NCI-H2227 treated with DMSO at 0.1 percent for 48 hours (cell line): ENCODE measurements at regions not wholly inside any gene's neighbourhood (a gene's known extent, or its start where the extent isn't known, plus 50 kb on each side); places are given as distances from the start of the nearest gene placed in this dataset.

Experiments
- DNase-seq: peaks from one replicate; lab custom pipeline; 2025; lab: John Stamatoyannopoulos, UW

DNA sequence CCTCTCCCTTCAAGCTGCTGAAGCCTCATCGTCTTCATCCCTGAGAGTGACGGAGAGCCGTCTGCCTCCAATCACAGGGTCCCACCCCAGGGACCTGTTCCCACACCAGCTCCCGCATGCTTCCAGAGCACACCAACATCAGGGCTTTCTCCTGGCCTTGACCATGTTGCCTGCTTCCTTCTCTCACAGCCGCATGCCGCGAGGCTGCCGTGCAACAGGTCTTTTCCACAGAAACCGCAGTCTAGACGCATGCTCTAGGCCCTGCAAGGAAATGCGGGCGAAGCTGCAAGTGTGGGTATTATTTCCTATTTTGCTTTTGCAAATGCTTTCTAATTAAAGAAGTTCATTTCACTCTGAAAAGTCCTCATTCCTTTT, 277.8 kb downstream of the EIPR1 start:
- DNase-seq, result no peak

DNA sequence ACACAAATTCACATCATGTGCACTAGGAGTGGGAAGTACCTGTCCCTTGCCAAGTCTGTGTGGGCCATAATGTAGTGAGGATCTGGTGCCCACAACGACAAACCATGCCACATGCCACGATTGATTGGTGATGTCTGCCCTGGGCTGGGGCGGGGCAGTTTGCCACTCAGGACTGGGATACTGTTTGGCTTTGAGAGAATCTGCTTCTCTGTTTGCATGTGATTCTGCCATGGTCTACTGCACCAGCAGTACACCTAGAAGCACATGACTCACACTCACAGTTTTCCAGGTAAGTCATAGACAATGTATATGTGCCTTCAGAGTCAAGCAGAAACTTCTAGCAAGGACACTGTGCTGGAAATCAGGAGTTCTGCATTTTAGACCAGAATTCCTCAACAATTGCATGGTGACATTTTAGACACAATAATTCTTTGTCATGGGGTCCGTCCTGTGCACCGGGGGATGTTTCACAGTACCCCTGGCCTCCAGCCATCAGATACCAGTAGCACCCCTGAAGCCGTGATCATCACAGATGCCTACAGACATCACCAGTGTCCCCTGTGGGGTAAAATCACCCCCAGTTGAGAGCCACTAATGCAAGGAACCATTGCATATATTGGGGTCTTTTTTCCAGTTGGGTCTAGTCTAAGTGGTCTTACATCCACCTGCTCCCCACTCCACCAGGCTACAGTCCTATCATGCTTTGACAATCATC, 278.3 kb downstream of the EIPR1 start:
- DNase-seq, result no peak

DNA sequence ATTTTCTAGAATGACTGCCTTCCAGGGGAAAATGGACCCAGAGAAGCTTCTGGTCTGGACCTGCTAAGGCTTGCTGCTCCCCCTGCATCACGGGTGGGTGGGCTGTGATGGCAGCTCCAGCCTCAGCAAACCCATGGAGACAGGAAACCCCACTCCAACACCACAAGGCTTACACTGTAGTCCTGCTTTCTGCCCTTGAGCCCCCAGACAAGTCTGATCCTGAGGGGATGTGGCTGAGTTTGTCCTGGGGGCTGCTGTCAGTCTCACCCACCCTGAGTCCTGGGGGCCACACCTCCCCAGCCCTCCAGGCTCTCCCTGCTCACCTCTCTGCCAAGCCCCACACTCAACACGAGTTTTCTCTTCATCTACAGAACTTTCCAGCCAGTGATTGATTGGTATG, 279.4 kb downstream of the EIPR1 start:
- DNase-seq, result no peak

DNA sequence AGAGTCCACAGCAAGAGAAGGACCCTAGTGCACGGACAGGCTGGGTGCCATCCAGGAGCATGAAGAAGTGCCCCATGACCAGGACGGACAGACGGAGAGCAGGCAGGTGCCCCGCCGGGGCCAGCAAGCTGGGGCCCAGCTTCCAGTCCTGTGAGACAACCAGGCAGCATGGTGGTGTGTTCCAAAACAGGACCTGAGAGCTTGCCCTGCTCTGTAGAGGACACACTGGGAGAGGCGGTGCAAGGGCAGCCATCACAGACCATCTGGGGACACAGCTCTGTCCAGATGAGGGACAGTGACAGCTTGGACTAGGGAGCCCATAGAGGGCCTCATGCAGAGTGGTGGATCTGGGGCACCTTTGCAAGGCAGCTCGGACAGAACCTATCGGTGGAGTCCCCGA, 279.8 kb downstream of the EIPR1 start:
- DNase-seq, result no peak

DNA sequence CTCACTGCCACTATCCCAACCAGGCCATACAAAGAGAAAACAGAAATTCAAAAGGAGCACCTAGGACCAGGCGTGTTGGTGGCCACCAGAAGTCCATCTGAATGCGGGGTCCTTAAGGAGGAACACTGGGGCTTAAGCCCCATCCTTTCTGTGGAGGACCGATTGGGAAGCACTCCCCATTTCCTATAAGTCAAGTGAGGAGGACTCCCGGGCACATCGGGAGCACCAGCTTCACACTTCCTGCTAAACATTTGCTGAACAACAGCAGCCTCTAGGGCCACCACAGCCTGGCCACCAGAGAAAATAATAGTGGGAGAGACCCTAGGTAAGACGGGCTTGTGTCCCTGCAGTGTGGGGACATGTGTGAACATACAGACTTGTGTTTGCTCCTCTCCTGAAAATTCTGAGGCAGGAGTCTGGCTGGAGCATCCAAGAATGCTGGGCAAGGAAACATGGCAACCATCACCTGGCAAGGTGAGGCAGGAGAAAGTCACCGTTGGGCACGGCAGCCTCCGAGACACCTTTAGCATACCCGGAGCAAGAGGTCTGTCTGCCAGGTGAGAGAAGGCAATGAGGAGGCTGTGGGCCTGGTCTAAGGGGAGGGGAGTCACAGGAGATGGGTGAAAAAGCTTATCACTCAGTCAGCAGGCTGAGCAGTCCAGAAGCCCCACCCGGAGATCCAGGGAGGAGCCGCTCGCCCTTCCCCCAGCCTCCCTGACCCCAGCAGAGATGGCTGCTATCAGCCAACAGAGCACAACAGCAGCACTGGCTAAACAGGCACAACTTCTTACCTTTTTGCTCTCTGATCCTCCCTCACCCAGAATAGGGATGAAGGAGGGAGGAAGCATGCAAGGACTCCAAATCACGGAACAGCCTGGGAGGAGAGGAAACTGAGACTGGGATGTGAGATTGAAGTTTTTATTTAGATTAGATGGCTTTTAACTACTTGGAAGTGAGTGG, 282.3 kb downstream of the EIPR1 start:
- DNase-seq, result no peak

DNA sequence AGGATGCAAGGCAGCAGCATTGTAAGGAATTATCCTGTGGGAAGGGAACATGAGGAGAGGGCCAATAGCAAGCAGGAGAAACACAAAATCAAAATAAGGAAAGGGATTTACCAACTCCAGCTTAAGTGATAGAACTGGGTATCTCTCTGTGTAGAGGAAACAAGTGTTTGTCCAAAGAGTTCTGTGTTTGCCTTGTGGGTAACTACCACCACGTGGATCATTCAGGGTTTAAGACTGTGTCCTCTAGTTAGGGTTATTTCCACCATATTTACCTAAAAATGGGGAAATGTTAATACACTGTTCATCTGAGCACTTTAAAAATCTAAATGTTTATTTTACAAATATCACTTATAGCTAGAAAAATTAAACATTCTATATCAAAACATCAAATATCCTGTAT, 283.3 kb downstream of the EIPR1 start:
- no peak for DNase-seq

DNA sequence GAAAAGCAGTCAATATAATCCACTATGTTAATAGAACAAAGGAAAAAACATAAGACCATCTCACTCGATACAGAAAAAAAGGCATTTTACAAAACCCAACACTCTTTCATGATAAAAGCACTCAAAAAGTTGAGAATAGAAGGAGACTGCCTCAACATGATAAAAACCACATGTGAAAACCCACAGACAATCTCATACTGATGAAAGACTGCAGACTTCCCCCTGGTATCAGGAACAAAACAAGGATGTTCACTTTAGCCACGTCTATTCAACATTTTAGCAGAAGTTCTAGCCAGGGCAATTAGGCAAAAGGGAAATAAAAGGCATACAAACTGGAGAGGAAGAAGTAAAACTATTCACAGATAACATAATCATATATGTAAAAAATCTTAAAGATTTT, 285.9 kb downstream of the EIPR1 start:
- DNase-seq, result no peak

DNA sequence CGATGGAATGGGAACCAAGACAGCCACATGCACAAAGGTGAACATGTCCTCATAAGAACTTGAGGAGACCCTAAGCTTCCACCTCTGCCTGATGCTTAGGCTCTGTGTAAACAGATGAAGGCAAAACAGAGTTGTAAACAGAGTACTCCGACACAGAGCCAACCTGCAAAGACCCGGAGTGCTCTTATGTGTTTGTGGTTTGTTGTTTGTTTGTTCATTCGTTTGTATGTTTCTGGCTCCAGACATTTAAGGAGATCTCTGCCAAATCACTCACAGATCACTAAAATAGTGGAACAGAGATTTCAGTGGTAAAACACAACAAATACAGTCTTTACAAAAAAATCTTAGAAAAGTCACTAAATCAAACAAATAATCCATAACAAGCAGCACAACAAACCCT, 294.9 kb downstream of the EIPR1 start:
- no peak for DNase-seq

DNA sequence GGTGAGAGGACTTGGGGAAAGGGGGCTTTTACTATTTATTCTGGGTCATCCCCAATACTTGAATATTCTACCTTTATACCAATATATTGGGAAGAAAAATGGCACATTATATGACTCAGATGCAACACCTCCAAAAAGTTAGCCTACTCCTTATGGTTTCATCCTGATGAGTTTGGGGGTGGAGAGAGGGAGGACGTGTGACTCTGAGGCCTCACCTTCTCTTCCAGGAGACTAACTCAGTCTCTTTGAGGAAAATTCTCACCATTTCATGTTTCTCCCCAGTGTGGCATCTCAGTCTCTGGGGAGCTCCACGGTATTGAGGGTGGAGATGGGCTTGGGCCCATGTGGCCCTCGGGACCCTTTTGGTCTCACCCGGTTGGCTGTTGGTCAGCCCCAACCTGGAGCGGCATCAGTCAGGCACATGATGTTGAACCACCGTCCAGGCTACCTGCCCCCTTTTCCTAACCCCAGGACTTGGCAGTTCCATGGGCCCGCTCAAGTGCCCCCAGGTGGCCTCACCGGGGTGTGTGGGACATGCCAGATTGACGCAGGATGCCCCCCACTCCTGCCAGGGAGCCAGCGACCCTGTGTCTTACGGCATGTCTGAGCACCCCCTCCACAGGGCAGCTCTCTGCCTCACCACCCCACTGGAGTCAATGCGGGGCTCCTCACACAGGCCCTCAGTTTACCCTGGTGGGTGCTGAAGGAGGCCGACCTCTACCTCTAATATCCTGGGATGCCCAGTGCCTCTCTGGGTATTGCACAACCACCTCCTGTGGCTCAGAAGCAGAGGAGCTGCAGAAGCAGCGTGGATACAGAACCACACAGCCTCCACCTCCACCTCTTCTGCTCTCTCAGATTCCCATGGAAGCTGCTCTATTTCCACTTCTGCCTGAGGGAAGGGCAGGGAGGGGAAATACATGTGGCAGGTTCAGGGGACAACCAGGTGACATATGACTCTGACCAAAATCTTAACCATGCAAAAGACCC, 297.4 kb downstream of the EIPR1 start:
- no peak for DNase-seq

DNA sequence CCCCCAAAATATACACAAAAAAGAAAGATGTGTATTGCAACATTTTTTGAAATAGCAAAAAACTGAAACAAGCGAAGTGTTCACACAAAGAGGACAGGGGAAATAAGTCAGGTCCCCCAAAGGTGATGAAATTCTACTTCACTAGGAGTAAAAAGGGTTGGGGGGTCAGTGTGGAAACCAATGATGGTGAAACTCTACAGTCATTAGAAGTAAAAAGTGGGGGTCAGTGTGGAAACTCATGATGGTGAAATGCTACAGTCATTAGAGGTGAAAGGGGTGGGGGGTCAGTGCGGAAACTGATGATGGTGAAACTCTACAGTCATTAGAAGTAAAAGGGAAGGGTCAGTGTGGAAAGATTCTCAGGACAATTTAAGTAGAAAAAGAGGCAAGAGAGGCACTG, 298.2 kb downstream of the EIPR1 start:
- no peak for DNase-seq

DNA sequence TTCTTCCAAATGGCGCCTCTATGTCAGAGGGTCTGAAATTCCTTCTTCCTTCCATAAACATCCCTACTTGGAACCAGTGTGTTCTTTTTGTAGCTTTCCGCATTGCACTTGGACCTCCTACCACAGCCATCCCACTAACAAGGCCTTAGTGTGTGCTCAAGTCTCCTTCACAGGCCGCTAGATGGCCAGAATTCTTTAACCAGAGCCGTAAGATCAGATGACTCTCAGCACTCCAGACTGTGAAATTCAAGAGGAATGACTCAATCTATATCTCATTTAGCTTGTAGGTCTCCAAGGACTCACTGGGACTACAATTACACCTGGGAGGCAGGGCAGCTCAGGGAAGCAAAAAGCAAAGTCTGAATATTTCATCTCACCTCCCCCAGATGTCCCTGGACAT, 298.9 kb downstream of the EIPR1 start:
- DNase-seq, result no peak

DNA sequence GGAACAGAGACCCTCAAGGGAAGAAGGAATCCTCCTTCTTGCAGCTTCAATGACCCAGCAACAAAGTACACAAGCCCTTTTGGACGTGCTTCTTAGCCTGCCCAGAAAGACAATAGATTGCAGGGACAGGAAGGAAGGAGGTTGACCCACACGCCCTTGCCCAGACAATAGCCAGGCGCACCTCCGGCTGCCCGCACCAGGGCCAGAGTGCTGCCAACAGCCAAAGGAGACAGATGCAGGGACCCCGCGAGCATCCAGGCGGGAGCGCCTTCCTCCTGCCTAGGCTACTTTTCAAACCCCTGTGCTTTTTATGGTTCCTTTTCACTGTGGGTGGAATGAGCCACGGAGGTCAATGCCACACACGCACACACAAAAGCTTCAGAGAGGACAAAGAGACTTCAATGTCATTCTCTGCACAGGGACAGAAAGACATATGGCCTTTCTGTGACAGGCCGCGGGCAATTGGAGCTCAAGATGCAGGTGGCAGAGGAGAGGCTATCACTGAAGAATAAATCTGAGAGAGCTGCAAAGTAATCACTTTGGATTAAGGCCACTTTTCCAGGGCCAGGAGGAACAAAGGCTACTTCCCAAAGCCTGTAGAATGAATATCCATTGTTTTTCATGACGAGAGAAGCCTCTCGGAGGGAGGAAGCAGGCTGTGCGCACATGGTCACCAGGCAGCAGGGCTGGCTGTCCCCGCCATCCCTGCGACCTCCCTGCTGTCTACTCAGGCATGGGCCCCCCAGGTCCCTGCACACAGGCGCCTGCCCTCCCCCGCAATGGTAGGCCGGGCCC, 300.6 kb downstream of the EIPR1 start:
- DNase-seq, result no peak

DNA sequence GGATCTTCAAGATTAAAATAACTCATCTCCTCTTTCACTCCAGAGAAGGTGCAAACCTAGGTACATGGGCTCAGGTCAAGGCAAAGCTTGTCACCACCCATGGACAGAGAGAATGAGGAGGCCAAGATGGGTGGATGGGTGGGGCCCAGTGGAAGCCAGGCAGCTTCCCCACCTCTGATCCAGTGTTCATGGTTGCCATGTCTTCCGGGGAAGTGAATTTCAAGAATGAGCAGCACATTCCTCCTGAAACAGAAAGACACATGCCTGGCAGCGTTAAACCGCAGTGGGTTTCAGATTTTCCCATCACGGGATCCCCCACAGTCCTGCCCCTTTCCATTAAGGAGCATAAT, 301.7 kb downstream of the EIPR1 start:
- DNase-seq, result no peak

DNA sequence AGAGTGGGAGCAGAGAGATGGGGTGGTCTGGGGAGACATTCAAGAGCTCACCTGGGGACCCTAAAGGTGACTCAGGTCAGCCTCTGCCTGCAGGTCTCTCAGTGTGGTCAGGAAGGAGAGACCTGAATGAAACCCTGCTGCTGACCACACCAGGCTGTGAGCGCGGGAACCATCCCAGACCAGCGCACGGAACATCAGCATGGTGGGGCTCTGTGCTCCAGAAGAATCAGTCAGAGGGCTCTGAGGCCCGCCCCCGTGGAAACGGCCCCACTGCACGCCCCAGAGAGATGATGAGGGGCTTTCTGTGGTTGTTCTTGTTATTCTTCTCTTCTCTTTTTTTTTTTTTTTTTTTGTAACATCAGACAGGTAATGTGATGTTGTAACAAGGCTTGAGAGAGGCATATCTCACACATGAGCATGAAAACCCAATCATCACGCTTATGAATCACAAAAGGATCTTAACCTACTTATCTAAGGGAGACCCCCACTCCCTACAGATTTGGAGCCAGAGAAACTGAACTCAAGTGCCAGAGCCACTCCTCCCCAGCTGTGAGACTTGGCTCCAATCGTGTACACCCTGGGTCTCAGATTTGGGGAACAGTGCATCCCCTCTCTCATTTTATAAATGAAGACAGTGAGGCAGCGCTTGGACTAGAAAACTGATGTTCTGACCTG, 302.2 kb downstream of the EIPR1 start:
- no peak for DNase-seq

DNA sequence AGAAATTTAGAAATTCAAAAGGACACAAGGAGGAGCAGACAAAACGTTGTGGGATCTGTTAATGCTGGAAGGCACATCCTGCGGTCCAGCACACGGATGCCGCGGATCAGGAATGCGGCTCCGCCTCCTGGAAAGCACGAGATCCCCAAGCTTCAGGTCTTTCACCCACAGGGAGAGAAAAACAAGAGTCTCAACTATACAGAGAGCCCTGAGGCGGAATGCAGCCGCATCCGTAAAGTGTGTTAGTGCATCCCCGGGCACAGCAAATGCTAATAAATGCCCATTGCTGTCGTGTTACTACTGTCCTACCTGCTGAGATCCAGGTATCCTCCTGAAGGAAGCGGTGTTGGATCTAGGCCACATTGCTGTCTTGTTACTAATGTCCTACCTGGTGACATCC, 303.9 kb downstream of the EIPR1 start:
- DNase-seq, result no peak

DNA sequence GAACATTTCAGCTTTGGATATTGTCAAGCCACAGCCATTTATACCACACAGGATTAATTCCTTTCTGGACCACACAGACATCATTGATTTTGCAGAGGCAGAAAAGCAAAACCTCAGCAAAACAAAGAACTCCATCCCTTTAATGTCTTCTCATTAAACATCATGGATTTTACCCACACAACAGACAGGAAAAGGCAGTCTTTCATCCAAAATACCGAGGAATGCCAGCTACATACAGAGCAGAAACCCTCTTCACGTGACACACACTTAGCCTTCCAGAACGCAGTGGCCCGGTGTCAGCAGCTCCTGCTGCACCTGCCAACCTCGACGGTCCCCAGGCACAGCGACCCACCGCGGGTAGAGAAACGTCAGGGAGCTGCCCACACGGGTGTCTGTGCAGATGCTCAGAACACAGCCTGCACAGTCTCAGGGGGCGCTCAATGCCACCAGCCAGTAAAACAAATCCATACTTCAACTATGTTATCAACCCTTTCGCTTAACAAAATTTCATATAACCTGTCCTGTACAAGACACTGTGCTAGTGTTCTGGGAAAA, 304.5 kb downstream of the EIPR1 start:
- no peak for DNase-seq

DNA sequence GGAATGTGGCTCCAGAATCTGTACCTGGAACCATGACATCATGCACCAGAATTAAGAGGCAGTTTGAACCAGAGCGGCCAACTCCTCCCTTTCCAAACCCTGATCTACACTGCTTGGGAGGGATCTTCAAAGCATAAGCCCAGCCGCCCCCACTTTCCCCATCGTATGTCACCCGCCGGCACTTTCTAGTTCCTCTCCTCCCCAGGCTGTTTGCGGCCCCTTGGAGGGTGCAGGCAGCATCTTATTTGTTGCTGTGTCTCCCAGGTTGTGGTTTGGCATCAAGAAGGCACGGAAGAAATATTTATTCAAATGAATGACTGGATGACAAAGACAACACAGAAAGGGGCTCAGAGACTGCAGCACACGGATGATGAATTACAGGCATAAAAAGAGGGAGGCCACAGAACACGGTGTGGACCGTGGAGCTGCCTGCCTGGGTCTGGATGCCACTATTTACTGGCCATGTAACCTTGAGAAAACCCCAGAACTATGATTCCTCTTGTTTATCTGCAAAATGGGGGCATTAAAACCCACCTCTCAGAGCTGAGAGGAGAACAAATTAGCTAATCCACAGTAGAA, 305.8 kb downstream of the EIPR1 start:
- no peak for DNase-seq

DNA sequence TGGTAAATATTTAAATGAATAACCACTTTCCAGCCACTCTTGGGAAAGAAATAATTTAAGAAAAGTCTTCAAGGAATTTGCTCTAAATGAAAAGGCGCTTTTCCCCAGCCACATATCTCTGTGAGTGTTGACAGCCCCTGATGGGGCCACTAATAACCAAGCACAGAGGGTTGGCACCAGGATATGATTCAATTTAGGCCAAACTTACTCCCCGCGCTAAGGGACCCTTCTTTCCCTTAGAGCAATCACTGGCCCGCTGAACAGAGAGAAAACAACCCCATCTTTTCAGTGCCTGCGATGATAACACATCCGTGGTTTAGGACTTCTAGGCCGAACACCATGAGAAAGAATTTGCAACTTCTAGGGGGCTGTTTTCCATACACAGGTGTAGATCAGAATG, 310.8 kb downstream of the EIPR1 start:
- no peak for DNase-seq

DNA sequence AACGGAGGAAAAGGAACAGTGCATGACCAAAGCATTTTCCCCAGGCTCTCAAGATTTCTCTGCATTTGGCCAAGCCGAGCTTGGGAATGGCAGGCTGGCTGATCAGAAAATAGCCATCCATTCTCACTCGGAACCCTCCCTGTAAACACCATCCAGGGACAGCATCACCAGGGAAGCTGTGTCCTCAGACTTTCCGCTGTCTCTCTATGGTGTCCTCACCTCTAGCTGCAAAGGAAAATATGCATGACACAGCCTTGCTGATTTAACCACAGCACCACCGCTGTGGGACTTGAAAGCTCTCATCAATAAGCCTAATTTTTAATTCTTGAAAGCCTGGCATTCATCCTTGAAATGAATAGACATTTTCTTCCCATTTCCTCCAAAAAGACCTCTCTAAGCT, 311.7 kb downstream of the EIPR1 start:
- DNase-seq, result no peak
